PC-3 (cell line): ENCODE measurements at regions not wholly inside any gene's neighbourhood (a gene's known extent, or its start where the extent isn't known, plus 50 kb on each side); places are given as distances from the start of the nearest gene placed in this dataset.

Source experiments
- ATAC-seq: fragments of 200-7000 bp; cut with Tn5 transposase; 2 replicates; pipeline ENCODE4 v1.9.1; 2020; ENCODE audit warnings: mild to moderate bottlenecking, moderate library complexity
- BruUV-seq: library from RNA; stranded (reverse); fragments of 400-500 nt; replicated peaks from 2 replicates; lab custom pipeline; 2021; lab: Mats Ljungman, UMichigan
- CTCF ChIA-PET: fragments of 300-600 bp; sonication (Branson Sonifier 250); formaldehyde crosslinking; loops from one replicate; lab custom pipeline; 2022; ENCODE audit warnings: antibody characterized with exemption; lab: Charles Lee
- POLR2A ChIA-PET: fragments of 300-600 bp; sonication (Branson Sonifier 250); formaldehyde crosslinking; loops from one replicate; lab custom pipeline; 2022; ENCODE audit warnings: antibody characterized with exemption; ENCODE audit not compliant: unreplicated experiment; lab: Charles Lee
- DNase-seq: peaks from one replicate; pipeline ENCODE4 v3.0.0-alpha.2; 2015
- H2AFZ ChIP-seq: fragments of 300-600 bp; sonication (generic); 2 replicates; pipeline ENCODE4 v1.6.0; 2016; ENCODE audit warnings: antibody characterized with exemption, low read length
- H3F3A ChIP-seq: fragments of 300-600 bp; sonication (generic); one replicate; pipeline ENCODE4 v1.6.0; 2017; ENCODE audit warnings: antibody characterized with exemption, low read length, control low read depth, mild to moderate bottlenecking; ENCODE audit not compliant: unreplicated experiment
- H3K27ac ChIP-seq: fragments of 300-600 bp; sonication (generic); 2 replicates; pipeline ENCODE4 v1.5.1; 2016; ENCODE audit warnings: mild to moderate bottlenecking, low read length
- H3K27me3 ChIP-seq: fragments of 300-600 bp; sonication (generic); 2 replicates; pipeline ENCODE4 v1.6.1; 2016; ENCODE audit warnings: low read length, mixed read lengths
- H3K36me3 ChIP-seq: fragments of 300-600 bp; sonication (generic); 2 replicates; pipeline ENCODE4 v1.6.1; 2016; ENCODE audit warnings: low read depth, mixed run types, low read length, mixed read lengths
- H3K4me1 ChIP-seq: fragments of 300-600 bp; sonication (generic); 2 replicates; pipeline ENCODE4 v1.5.1; 2016; ENCODE audit warnings: low read length; ENCODE audit not compliant: insufficient read depth
- H3K4me2 ChIP-seq: fragments of 300-600 bp; sonication (generic); 2 replicates; pipeline ENCODE4 v1.6.0; 2016; ENCODE audit warnings: low read length
- H3K4me3 ChIP-seq: fragments of 300-600 bp; sonication (generic); 2 replicates; pipeline ENCODE4 v1.5.1; 2016; ENCODE audit warnings: mild to moderate bottlenecking, low read length, mixed read lengths
- H3K79me2 ChIP-seq: fragments of 300-600 bp; sonication (generic); 2 replicates; pipeline ENCODE4 v1.6.1; 2017; ENCODE audit warnings: low read length, mixed read lengths
- H3K9ac ChIP-seq: fragments of 300-600 bp; sonication (generic); 2 replicates; pipeline ENCODE4 v1.6.0; 2016; ENCODE audit warnings: mild to moderate bottlenecking, low read length
- H3K9me2 ChIP-seq: fragments of 300-600 bp; sonication (generic); replicated peaks from 2 replicates; pipeline ENCODE4 v1.6.1; 2016; ENCODE audit warnings: mixed run types, low read length, mixed read lengths
- H3K9me3 ChIP-seq: fragments of 300-600 bp; sonication (generic); 2 replicates; pipeline ENCODE4 v1.6.1; 2016; ENCODE audit warnings: low read length, mixed read lengths
- H4K20me1 ChIP-seq: fragments of 300-600 bp; sonication (generic); 2 replicates; pipeline ENCODE4 v1.6.1; 2016; ENCODE audit warnings: low read length, mixed read lengths
- CTCF ChIP-seq: fragments of 300-600 bp; sonication (generic); conservative IDR thresholded peaks from 2 replicates; pipeline ENCODE4 v1.5.1; 2017; ENCODE audit warnings: antibody characterized with exemption, low read depth, mild to moderate bottlenecking, low read length
- EZH2 ChIP-seq: fragments of 300-600 bp; sonication (generic); IDR thresholded peaks from one replicate; pipeline ENCODE4 v1.6.1; 2017; ENCODE audit warnings: antibody characterized with exemption, mild to moderate bottlenecking, low read length; ENCODE audit not compliant: unreplicated experiment
- EZH2phosphoT487 ChIP-seq: fragments of 300-600 bp; sonication (generic); IDR thresholded peaks from 2 replicates; pipeline ENCODE4 v1.6.1; 2018; ENCODE audit warnings: mild to moderate bottlenecking, antibody characterized with exemption, low read length, borderline replicate concordance
- intact Hi-C: fragments of 100-400 bp; cut with micrococcal nuclease; formaldehyde crosslinking; loops from 2 replicates; pipeline ENCODE4 v1.9.0; 2023

GRCh38 chr22:26958378-26958777 is 301.0 kb downstream of the MIAT start:
- no peaks in the 10 kb centered on the region for H4K20me1 ChIP-seq
- no peak overlapping the region for H3K4me2 ChIP-seq
- H3K79me2 ChIP-seq = no peaks in the 10 kb centered on the region
- no peaks in the 10 kb centered on the region for H3K9me3 ChIP-seq
- no peak overlapping the region for H3K9ac ChIP-seq
- H3K9me2 ChIP-seq = no peaks in the 10 kb centered on the region
- BruUV-seq = no TSS peak
- CTCF ChIA-PET = no interaction called here
- no peaks in the 10 kb centered on the region for H3K4me1 ChIP-seq
- no peak overlapping the region for H2AFZ ChIP-seq
- H3K27ac ChIP-seq = no peak overlapping the region
- POLR2A ChIA-PET = no interaction called here
- ATAC-seq (no peak), DNase-seq (no peak)
- H3K4me3 ChIP-seq = no peak overlapping the region
- H3K36me3 ChIP-seq = no peaks in the 10 kb centered on the region
- intact Hi-C loops = no loop called here
- H3F3A ChIP-seq = no peaks in the 10 kb centered on the region
- TF ChIP-seq CTCF = no peak
- no peak for TF ChIP-seq EZH2phosphoT487
- TF ChIP-seq EZH2 = no peak
- 0 out of 2 replicates have a peak, but pooled peaks cover 11% of the 10 kb centered on the region for H3K27me3 ChIP-seq

GRCh38 chr22:26964642-26965041 is 307.3 kb downstream of the MIAT start:
- TF ChIP-seq CTCF = no peak
- TF ChIP-seq EZH2 = no peak
- TF ChIP-seq EZH2phosphoT487 = no peak
- DNase-seq = no peak
- POLR2A ChIA-PET = no interaction called here
- CTCF ChIA-PET = no interaction called here
- Histone ChIP-seq H3F3A (no peaks in the 10 kb centered on the region), H3K27ac (no peak overlapping the region), H3K4me2 (no peak overlapping the region), H3K9ac (no peak overlapping the region), H3K27me3 (no peaks in the 10 kb centered on the region), H3K9me3 (no peaks in the 10 kb centered on the region), H2AFZ (no peak overlapping the region), H3K4me3 (no peak overlapping the region), H3K36me3 (no peaks in the 10 kb centered on the region), H3K79me2 (no peaks in the 10 kb centered on the region), H3K9me2 (no peaks in the 10 kb centered on the region), H4K20me1 (no peaks in the 10 kb centered on the region), H3K4me1 (no peaks in the 10 kb centered on the region)
- BruUV-seq = no TSS peak
- ATAC-seq = no peak
- intact Hi-C loops = no loop called here

GRCh38 chr22:26967282-26967681 is 309.9 kb downstream of the MIAT start:
- Histone ChIP-seq H3F3A (no peaks in the 10 kb centered on the region), H3K79me2 (no peaks in the 10 kb centered on the region), H3K36me3 (no peaks in the 10 kb centered on the region), H3K9me3 (no peaks in the 10 kb centered on the region), H4K20me1 (no peaks in the 10 kb centered on the region), H3K27me3 (no peaks in the 10 kb centered on the region), H3K9ac (no peak overlapping the region), H3K4me1 (no peaks in the 10 kb centered on the region), H3K27ac (no peak overlapping the region), H2AFZ (no peak overlapping the region), H3K4me2 (no peak overlapping the region), H3K4me3 (no peak overlapping the region), H3K9me2 (no peaks in the 10 kb centered on the region)
- intact Hi-C loops = no loop called here
- ChIA-PET CTCF (no interaction called here), POLR2A (no interaction called here)
- BruUV-seq = no TSS peak
- TF ChIP-seq EZH2phosphoT487 (no peak), EZH2 (no peak), CTCF (no peak)
- ATAC-seq (no peak), DNase-seq (no peak)
